SU-DHL-6 (cell line): ENCODE measurements at regions not wholly inside any gene's neighbourhood (a gene's known extent, or its start where the extent isn't known, plus 50 kb on each side); places are given as distances from the start of the nearest gene placed in this dataset.

ENCODE experiments used
- H2AFZ ChIP-seq: fragments of 200-600 bp; sonication (generic); 2 replicates; pipeline ENCODE4 v1.6.1; 2014; ENCODE audit warnings: low read depth, mild to moderate bottlenecking, moderate library complexity, mixed read lengths, antibody characterized with exemption, low read length; ENCODE audit not compliant: severe bottlenecking
- H3F3A ChIP-seq: fragments of 200-600 bp; shearing (Covaris generic); 2 replicates; pipeline ENCODE4 v1.6.0; 2016; ENCODE audit warnings: antibody characterized with exemption, mild to moderate bottlenecking; ENCODE audit not compliant: insufficient read depth
- H3K27ac ChIP-seq: fragments of 200-600 bp; sonication (generic); 2 replicates; pipeline ENCODE4 v1.5.1; 2016; ENCODE audit warnings: low read depth, mild to moderate bottlenecking, low read length, moderate library complexity, mixed read lengths
- H3K27me3 ChIP-seq: fragments of 200-600 bp; sonication (generic), shearing (Covaris generic); 2 replicates; pipeline ENCODE4 v1.6.0; 2014; ENCODE audit warnings: mild to moderate bottlenecking, low read length
- H3K36me3 ChIP-seq: fragments of 200-600 bp; sonication (generic); 2 replicates; pipeline ENCODE4 v1.6.1; 2014; ENCODE audit warnings: mild to moderate bottlenecking, low read length, mixed read lengths
- H3K4me2 ChIP-seq: fragments of 300-600, 200-600 bp; shearing (Covaris generic), sonication (generic); 2 replicates; pipeline ENCODE4 v1.6.0; 2014; ENCODE audit warnings: low read length, low read depth, mild to moderate bottlenecking; ENCODE audit not compliant: poor library complexity, severe bottlenecking
- H3K4me3 ChIP-seq: fragments of 200-600 bp; sonication (generic); 2 replicates; pipeline ENCODE4 v1.5.1; 2014; ENCODE audit warnings: antibody characterized with exemption, low read length, mild to moderate bottlenecking, mixed read lengths; ENCODE audit not compliant: insufficient read depth, poor library complexity, severe bottlenecking
- H3K79me2 ChIP-seq: fragments of 200-600 bp; sonication (generic); 2 replicates; pipeline ENCODE4 v1.6.1; 2014; ENCODE audit warnings: mild to moderate bottlenecking, low read length, moderate library complexity; ENCODE audit not compliant: insufficient read depth
- H3K9ac ChIP-seq: fragments of 200-600 bp; sonication (generic); 2 replicates; pipeline ENCODE4 v1.7.0; 2014; ENCODE audit warnings: mild to moderate bottlenecking, low read length
- H3K9me2 ChIP-seq: fragments of 200-600 bp; sonication (generic); replicated peaks from 2 replicates; pipeline ENCODE4 v1.6.1; 2014; ENCODE audit warnings: low read length; ENCODE audit not compliant: insufficient read depth
- H3K9me3 ChIP-seq: fragments of 200-600 bp; sonication (generic); 2 replicates; pipeline ENCODE4 v1.6.1; 2014; ENCODE audit warnings: low read length, mixed read lengths; ENCODE audit not compliant: insufficient read depth
- H4K20me1 ChIP-seq: fragments of 200-600 bp; sonication (generic); 2 replicates; pipeline ENCODE4 v1.6.1; 2014; ENCODE audit warnings: low read depth, mild to moderate bottlenecking, antibody characterized with exemption, low read length, moderate library complexity, mixed read lengths
- EZH2phosphoT487 ChIP-seq: fragments of 200-600 bp; sonication (generic), shearing (Covaris generic); conservative IDR thresholded peaks from 2 replicates; pipeline ENCODE4 v1.6.1; 2018; ENCODE audit warnings: mild to moderate bottlenecking, antibody characterized with exemption, low read length, moderate library complexity, mixed read lengths
- TF ChIP-seq, protein P1 (sequence below): fragments of 200-600 bp; sonication (generic); IDR thresholded peaks from one replicate; pipeline ENCODE4 v1.5.1; 2017; ENCODE audit warnings: antibody characterized with exemption, mild to moderate bottlenecking, low read length, moderate library complexity; ENCODE audit not compliant: insufficient read depth, poor library complexity, severe bottlenecking

GRCh38 chr5:93100976-93101375 is 480.0 kb downstream of the NR2F1-AS1 start:
- no peaks in the 10 kb centered on the region for H3K9me3 ChIP-seq
- no peaks in the 10 kb centered on the region for H4K20me1 ChIP-seq
- no peak overlapping the region for H3K27ac ChIP-seq

DNA sequence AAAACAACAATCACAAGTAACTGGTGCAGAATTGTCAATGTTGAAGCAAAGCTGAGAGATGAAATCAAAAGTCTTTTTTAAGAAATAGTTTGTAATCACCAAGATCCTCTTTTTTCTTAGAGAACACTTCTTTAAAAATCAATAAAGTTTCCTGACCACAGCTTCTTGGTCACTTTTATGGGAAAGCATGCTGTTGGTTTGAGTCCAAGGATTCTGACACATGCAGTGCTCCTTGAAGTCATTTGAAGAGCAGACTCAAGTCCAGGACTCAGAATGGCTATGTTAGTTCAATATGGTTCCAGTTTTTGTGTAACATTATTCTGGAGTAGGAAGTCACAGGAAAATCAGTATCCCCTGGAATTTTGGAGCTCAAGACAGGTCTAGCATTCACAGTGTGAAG is 480.6 kb downstream of the NR2F1-AS1 start:
- Histone ChIP-seq H3K9me3 (no peaks in the 10 kb centered on the region), H3K4me2 (no peak overlapping the region), H2AFZ (no peak overlapping the region), H3F3A (no peaks in the 10 kb centered on the region), H3K27ac (no peak overlapping the region), H3K36me3 (no peaks in the 10 kb centered on the region), H3K27me3 (no peaks in the 10 kb centered on the region), H3K9me2 (no peaks in the 10 kb centered on the region), H3K4me3 (no peak overlapping the region), H3K9ac (no peak overlapping the region), H4K20me1 (no peaks in the 10 kb centered on the region), H3K79me2 (no peaks in the 10 kb centered on the region)
- TF ChIP-seq EZH2phosphoT487 = no peak
- TF ChIP-seq, protein P1, sequence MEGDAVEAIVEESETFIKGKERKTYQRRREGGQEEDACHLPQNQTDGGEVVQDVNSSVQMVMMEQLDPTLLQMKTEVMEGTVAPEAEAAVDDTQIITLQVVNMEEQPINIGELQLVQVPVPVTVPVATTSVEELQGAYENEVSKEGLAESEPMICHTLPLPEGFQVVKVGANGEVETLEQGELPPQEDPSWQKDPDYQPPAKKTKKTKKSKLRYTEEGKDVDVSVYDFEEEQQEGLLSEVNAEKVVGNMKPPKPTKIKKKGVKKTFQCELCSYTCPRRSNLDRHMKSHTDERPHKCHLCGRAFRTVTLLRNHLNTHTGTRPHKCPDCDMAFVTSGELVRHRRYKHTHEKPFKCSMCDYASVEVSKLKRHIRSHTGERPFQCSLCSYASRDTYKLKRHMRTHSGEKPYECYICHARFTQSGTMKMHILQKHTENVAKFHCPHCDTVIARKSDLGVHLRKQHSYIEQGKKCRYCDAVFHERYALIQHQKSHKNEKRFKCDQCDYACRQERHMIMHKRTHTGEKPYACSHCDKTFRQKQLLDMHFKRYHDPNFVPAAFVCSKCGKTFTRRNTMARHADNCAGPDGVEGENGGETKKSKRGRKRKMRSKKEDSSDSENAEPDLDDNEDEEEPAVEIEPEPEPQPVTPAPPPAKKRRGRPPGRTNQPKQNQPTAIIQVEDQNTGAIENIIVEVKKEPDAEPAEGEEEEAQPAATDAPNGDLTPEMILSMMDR = no peak

More at GRCh38 chr5:93100976-93101375, 480.0 kb downstream of the NR2F1-AS1 start:
- Histone ChIP-seq H3K79me2 (no peaks in the 10 kb centered on the region), H3K4me2 (no peak overlapping the region), H3F3A (no peaks in the 10 kb centered on the region), H3K36me3 (no peaks in the 10 kb centered on the region), H3K9me2 (no peaks in the 10 kb centered on the region), H3K4me3 (no peak overlapping the region), H3K27me3 (no peaks in the 10 kb centered on the region), H3K9ac (no peak overlapping the region), H2AFZ (no peak overlapping the region)
- TF ChIP-seq, protein P1 = no peak

GRCh38 chr5:93099902-93100347 is 481.1 kb downstream of the NR2F1-AS1 start:
- Histone ChIP-seq H3K4me2 (no peak overlapping the region), H3K27me3 (no peaks in the 10 kb centered on the region), H3K4me3 (no peak overlapping the region), H3F3A (no peaks in the 10 kb centered on the region), H3K79me2 (no peaks in the 10 kb centered on the region), H2AFZ (no peak overlapping the region), H3K27ac (no peak overlapping the region), H3K36me3 (no peaks in the 10 kb centered on the region), H3K9me2 (no peaks in the 10 kb centered on the region), H3K9me3 (no peaks in the 10 kb centered on the region), H3K9ac (no peak overlapping the region), H4K20me1 (no peaks in the 10 kb centered on the region)
- TF ChIP-seq, protein P1 = no peak
- no peak for TF ChIP-seq EZH2phosphoT487
